SK-N-MC (cell line): ENCODE measurements at regions not wholly inside any gene's neighbourhood (a gene's known extent, or its start where the extent isn't known, plus 50 kb on each side); places are given as distances from the start of the nearest gene placed in this dataset.

Source experiments
- DNase-seq: peaks from one replicate; pipeline ENCODE4 v3.0.0-alpha.2; 2011; ENCODE audit warnings: low read depth, low spot score
- H3K27ac ChIP-seq: fragments of 200-600 bp; sonication (generic); 2 replicates; pipeline ENCODE4 v1.5.1; 2016; ENCODE audit warnings: mixed run types
- H3K36me3 ChIP-seq: fragments of 200-600 bp; sonication (generic); 2 replicates; pipeline ENCODE4 v1.6.1; 2017; ENCODE audit warnings: antibody characterized with exemption, low read length, mixed read lengths; ENCODE audit not compliant: insufficient read depth
- H3K4me3 ChIP-seq: fragments of 200-600 bp; sonication (generic); 2 replicates; pipeline ENCODE4 v1.5.1; 2016
- H3K9ac ChIP-seq: fragments of 200-600 bp; sonication (generic); 2 replicates; pipeline ENCODE4 v1.8.0; 2017; ENCODE audit warnings: mixed run types, mixed read lengths; ENCODE audit not compliant: insufficient read length
- H3K9me3 ChIP-seq: fragments of 200-600 bp; sonication (generic); 2 replicates; pipeline ENCODE4 v1.6.1; 2017; ENCODE audit warnings: low read depth, mild to moderate bottlenecking, antibody characterized with exemption, low read length, moderate library complexity, mixed read lengths
- EZH2 ChIP-seq: fragments of 200-600 bp; sonication (generic); IDR thresholded peaks from one replicate; pipeline ENCODE4 v1.6.1; 2017; ENCODE audit warnings: antibody characterized with exemption
- FOXP2 ChIP-seq: optimal IDR thresholded peaks from 2 replicates; pipeline ENCODE3; 2011; ENCODE audit warnings: mild to moderate bottlenecking, moderate library complexity; ENCODE audit not compliant: insufficient read depth; ENCODE audit errors: extremely low read length, control extremely low read depth
- POLR2AphosphoS5 ChIP-seq: IDR thresholded peaks from 2 replicates; pipeline ENCODE4 v1.6.1; 2012; ENCODE audit warnings: mild to moderate bottlenecking, low read depth, low read length, borderline replicate concordance

- H3K36me3 ChIP-seq, result no peaks in the 10 kb centered on the region
- H3K9me3 ChIP-seq, result no peaks in the 10 kb centered on the region
- no peak for DNase-seq
- no peak overlapping the region for H3K27ac ChIP-seq
- H3K9ac ChIP-seq, result no peak overlapping the region
- H3K4me3 ChIP-seq, result no peak overlapping the region
- TF ChIP-seq FOXP2 (no peak), POLR2AphosphoS5 (no peak), EZH2 (no peak)
Observed at GRCh38 chr14:89491711-89492381, 74.8 kb upstream of the FOXN3 start.

- no peak overlapping the region for H3K27ac ChIP-seq
- H3K9me3 ChIP-seq, result no peaks in the 10 kb centered on the region
- no peak overlapping the region for H3K4me3 ChIP-seq
- H3K9ac ChIP-seq, result no peak overlapping the region
- no peaks in the 10 kb centered on the region for H3K36me3 ChIP-seq
- DNase-seq, result no peak
- TF ChIP-seq EZH2 (no peak), FOXP2 (no peak), POLR2AphosphoS5 (no peak)
Observed at GRCh38 chr14:89490466-89490865, 73.4 kb upstream of the FOXN3 start.

- H3K27ac ChIP-seq, result no peak overlapping the region
- no peak overlapping the region for H3K4me3 ChIP-seq
- no peaks in the 10 kb centered on the region for H3K36me3 ChIP-seq
- no peak for TF ChIP-seq POLR2AphosphoS5
- no peak for TF ChIP-seq FOXP2
- TF ChIP-seq EZH2, result no peak
- no peaks in the 10 kb centered on the region for H3K9me3 ChIP-seq
- no peak overlapping the region for H3K9ac ChIP-seq
- no peak for DNase-seq
Observed at GRCh38 chr14:89489761-89490437, 72.9 kb upstream of the FOXN3 start.

- no peak for TF ChIP-seq EZH2
- no peak for TF ChIP-seq FOXP2
- TF ChIP-seq POLR2AphosphoS5, result no peak
- Histone ChIP-seq H3K27ac (no peak overlapping the region), H3K4me3 (no peak overlapping the region), H3K9ac (no peak overlapping the region), H3K9me3 (no peaks in the 10 kb centered on the region), H3K36me3 (no peaks in the 10 kb centered on the region)
- no peak for DNase-seq
Observed at GRCh38 chr14:89486961-89487360, 69.9 kb upstream of the FOXN3 start.

- no peak for DNase-seq
- no peak overlapping the region for H3K9ac ChIP-seq
- TF ChIP-seq EZH2 (no peak), FOXP2 (no peak), POLR2AphosphoS5 (no peak)
Observed at GRCh38 chr14:89486505-89486904, 69.5 kb upstream of the FOXN3 start.

GRCh38 chr14:89485264-89485663, 68.2 kb upstream of the FOXN3 start:
- Histone ChIP-seq H3K36me3 (no peaks in the 10 kb centered on the region), H3K9ac (no peak overlapping the region), H3K4me3 (no peak overlapping the region), H3K9me3 (no peaks in the 10 kb centered on the region), H3K27ac (no peak overlapping the region)
- DNase-seq, result no peak
- TF ChIP-seq EZH2, result no peak
- TF ChIP-seq POLR2AphosphoS5, result no peak
- no peak for TF ChIP-seq FOXP2

More at GRCh38 chr14:89486505-89486904, 69.5 kb upstream of the FOXN3 start:
- Histone ChIP-seq H3K36me3 (no peaks in the 10 kb centered on the region), H3K4me3 (no peak overlapping the region), H3K9me3 (no peaks in the 10 kb centered on the region), H3K27ac (no peak overlapping the region)

- Histone ChIP-seq H3K4me3 (no peak overlapping the region), H3K9me3 (no peaks in the 10 kb centered on the region), H3K9ac (no peak overlapping the region), H3K27ac (no peak overlapping the region), H3K36me3 (no peaks in the 10 kb centered on the region)
- no peak for DNase-seq
- TF ChIP-seq POLR2AphosphoS5 (no peak), EZH2 (no peak)
Observed at GRCh38 chr14:89484051-89484844, 67.2 kb upstream of the FOXN3 start.

- DNase-seq, result no peak
- no peaks in the 10 kb centered on the region for H3K36me3 ChIP-seq
- H3K9me3 ChIP-seq, result no peaks in the 10 kb centered on the region
- H3K9ac ChIP-seq, result peak overlapping the region; percentile 15
- H3K4me3 ChIP-seq, result no peak overlapping the region; the same call in 1 of the 2 replicates
- H3K27ac ChIP-seq, result peak overlapping the region; percentile 89
- TF ChIP-seq EZH2 (no peak), FOXP2 (no peak), POLR2AphosphoS5 (no peak)
Observed at GRCh38 chr14:89481196-89481595, 64.2 kb upstream of the FOXN3 start.
